Peyer's patch (tissue), 4 donors: ENCODE measurements at regions not wholly inside any gene's neighbourhood (a gene's known extent, or its start where the extent isn't known, plus 50 kb on each side); places are given as distances from the start of the nearest gene placed in this dataset.
"Not testable (repeated sequence)": the region's sequence is repeated elsewhere in the genome, so short reads cannot be mapped to it uniquely, and the experiment has no call there.

Experiments used
- DNase-seq, 3 donors: peaks; one replicate each; pipeline ENCODE4 v3.0.0-alpha.2; 2017 to 2019
- H3K27ac ChIP-seq, 4 donors: fragments of 200-600 bp; sonication (generic); one replicate each; pipeline ENCODE4 v1.5.1; 2016 to 2019
- H3K27me3 ChIP-seq, 2 donors: fragments of 200-600 bp; sonication (generic); one replicate each; pipeline ENCODE4 v1.5.1; 2019
- H3K36me3 ChIP-seq, 3 donors: fragments of 200-600 bp; sonication (generic); one replicate each; pipeline ENCODE4 v1.5.1; 2016 to 2019
- H3K4me1 ChIP-seq, 4 donors: fragments of 200-600 bp; sonication (generic); one replicate each; pipeline ENCODE4 v1.5.1; 2016 to 2019
- H3K4me3 ChIP-seq, 4 donors: fragments of 200-600 bp; sonication (generic); 1 replicate in 3 of 4; 2 replicates in 1 of 4; pipeline ENCODE4 v1.5.1; 2016 to 2019; ENCODE audit warnings: mild to moderate bottlenecking in 1 of 4
- H3K9me3 ChIP-seq, 4 donors: fragments of 200-600 bp; sonication (generic); one replicate each; pipeline ENCODE4 v1.5.1; 2016 to 2019; ENCODE audit warnings: mild to moderate bottlenecking in 1 of 4
- CTCF ChIP-seq, 6 experiments: fragments of 450-650 bp in 4 of 6; fragments of 200-600 bp in 2 of 6; sonication (generic) in 1 of 6; IDR thresholded peaks; one replicate each; pipeline ENCODE4 v1.5.1; 2017 to 2019; ENCODE audit warnings: antibody characterized with exemption in 6 of 6, mild to moderate bottlenecking in 3 of 6, moderate library complexity in 1 of 6
- POLR2A ChIP-seq, 2 donors: fragments of 450-650 bp; IDR thresholded peaks; one replicate each; pipeline ENCODE4 v1.5.1; 2017; ENCODE audit warnings: antibody characterized with exemption in 2 of 2, mild to moderate bottlenecking in 2 of 2, moderate library complexity in 2 of 2

DNA sequence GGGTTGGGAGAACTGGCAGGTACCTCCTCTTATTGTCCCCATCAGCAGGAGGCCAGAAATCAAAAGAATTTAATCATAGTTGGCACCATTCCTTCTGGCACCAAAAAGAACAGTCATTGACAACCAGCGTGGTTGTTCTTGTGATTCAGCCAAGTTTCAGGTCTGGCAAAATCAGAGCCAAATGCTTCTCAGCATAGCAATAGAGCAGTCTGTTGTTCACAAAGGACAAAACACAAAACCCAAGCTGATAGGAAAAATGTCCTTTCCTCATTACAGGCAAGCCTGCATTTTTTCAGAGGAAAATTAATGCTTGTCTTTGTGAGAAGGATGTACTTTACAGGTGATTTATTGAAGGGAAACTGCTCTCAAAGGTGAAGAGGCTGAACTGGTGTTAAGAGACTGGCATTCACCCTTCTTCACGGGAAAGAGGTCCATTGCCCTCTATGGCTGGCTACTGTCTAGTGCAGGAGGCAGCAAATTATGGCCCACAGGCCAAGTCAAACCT is 241.8 kb upstream of the ARHGAP42 start:
- DNase-seq, result no peak
- Histone ChIP-seq H3K36me3 (no peaks in the 10 kb centered on the region), H3K9me3 (no peaks in the 10 kb centered on the region), H3K4me3 (no peak overlapping the region), H3K27me3 (no peaks in the 10 kb centered on the region), H3K27ac (no peak overlapping the region), H3K4me1 (no peaks in the 10 kb centered on the region)
- TF ChIP-seq CTCF (IDR thresholded peaks at IDR 0.05), result no peak
- no peak for TF ChIP-seq POLR2A (IDR thresholded peaks at IDR 0.05)

- not testable (repeated sequence) for H3K27me3 ChIP-seq, H3K9me3 ChIP-seq, DNase-seq, H3K4me1 ChIP-seq, H3K36me3 ChIP-seq, H3K27ac ChIP-seq, H3K4me3 ChIP-seq
Observed at GRCh38 chr11:100451801-100452460, 235.2 kb upstream of the ARHGAP42 start.

GRCh38 chr11:100459811-100460210 is 227.3 kb upstream of the ARHGAP42 start:
- H3K27me3 ChIP-seq, result no peaks in the 10 kb centered on the region
- no peaks in the 10 kb centered on the region for H3K36me3 ChIP-seq
- no peak overlapping the region for H3K27ac ChIP-seq
- H3K4me1 ChIP-seq, result no peaks in the 10 kb centered on the region
- no peak for DNase-seq
- no peaks in the 10 kb centered on the region for H3K9me3 ChIP-seq
- H3K4me3 ChIP-seq, result no peak overlapping the region
- TF ChIP-seq CTCF (IDR thresholded peaks at IDR 0.05) (no peak), POLR2A (IDR thresholded peaks at IDR 0.05) (no peak)

- H3K27ac ChIP-seq, result no peak overlapping the region
- no peak overlapping the region for H3K4me3 ChIP-seq
- no peaks in the 10 kb centered on the region for H3K27me3 ChIP-seq
- no peaks in the 10 kb centered on the region for H3K4me1 ChIP-seq
- H3K9me3 ChIP-seq, result no peaks in the 10 kb centered on the region
- H3K36me3 ChIP-seq, result no peaks in the 10 kb centered on the region
- DNase-seq, result no peak
- TF ChIP-seq CTCF (IDR thresholded peaks at IDR 0.05) (no peak), POLR2A (IDR thresholded peaks at IDR 0.05) (no peak)
Observed at GRCh38 chr11:100460426-100460825, 226.7 kb upstream of the ARHGAP42 start.

GRCh38 chr11:100467821-100468508 is 219.1 kb upstream of the ARHGAP42 start:
- H3K9me3 ChIP-seq, result no peaks in the 10 kb centered on the region
- no peaks in the 10 kb centered on the region for H3K27me3 ChIP-seq
- H3K4me3 ChIP-seq, result no peak overlapping the region
- TF ChIP-seq CTCF (IDR thresholded peaks at IDR 0.05) (no peak), POLR2A (IDR thresholded peaks at IDR 0.05) (no peak)
- H3K27ac ChIP-seq, result no peak overlapping the region
- no peaks in the 10 kb centered on the region for H3K4me1 ChIP-seq
- no peaks in the 10 kb centered on the region for H3K36me3 ChIP-seq
- DNase-seq, result no peak

- Histone ChIP-seq H3K27ac (no peak overlapping the region), H3K36me3 (no peaks in the 10 kb centered on the region), H3K9me3 (no peaks in the 10 kb centered on the region), H3K4me3 (no peak overlapping the region), H3K27me3 (no peaks in the 10 kb centered on the region), H3K4me1 (no peaks in the 10 kb centered on the region)
- DNase-seq, result no peak
- TF ChIP-seq POLR2A (IDR thresholded peaks at IDR 0.05), result no peak
- TF ChIP-seq CTCF (IDR thresholded peaks at IDR 0.05), result no peak
Observed at GRCh38 chr11:100469835-100470234, 217.3 kb upstream of the ARHGAP42 start.
